Skeletal muscle cell (primary cell): ENCODE measurements at regions not wholly inside any gene's neighbourhood (a gene's known extent, or its start where the extent isn't known, plus 50 kb on each side); places are given as distances from the start of the nearest gene placed in this dataset.

Experiments
- DNase-seq: peaks from one replicate; pipeline ENCODE4 v3.0.0-alpha.2; 2010; ENCODE audit warnings: low read depth
- H3K4me3 ChIP-seq: 2 replicates; pipeline ENCODE4 v1.5.1; 2011; ENCODE audit warnings: low read depth, mild to moderate bottlenecking, control low read depth, low read length, moderate library complexity

- DNase-seq, result no peak
- H3K4me3 ChIP-seq, result no peak overlapping the region
Measured at GRCh38 chr20:60258255-60258863, 300.1 kb downstream of the CDH26 start.

GRCh38 chr20:60261333-60261732 lies 303.1 kb downstream of the CDH26 start:
- H3K4me3 ChIP-seq, result no peak overlapping the region
- no peak for DNase-seq

GRCh38 chr20:60262967-60263603 lies 304.9 kb downstream of the CDH26 start:
- no peak for DNase-seq

GRCh38 chr20:60263725-60264709 lies 305.8 kb downstream of the CDH26 start:
- DNase-seq, result no peak
- no peak overlapping the region for H3K4me3 ChIP-seq

More at GRCh38 chr20:60262967-60263603, 304.9 kb downstream of the CDH26 start:
- H3K4me3 ChIP-seq, result no peak overlapping the region

- H3K4me3 ChIP-seq, result no peak overlapping the region
- no peak for DNase-seq
Measured at GRCh38 chr20:60266177-60266823, 308.1 kb downstream of the CDH26 start.

- no peak overlapping the region for H3K4me3 ChIP-seq
Measured at GRCh38 chr20:60268491-60268890, 310.3 kb downstream of the CDH26 start.

GRCh38 chr20:60269573-60270162 lies 311.4 kb downstream of the CDH26 start:
- no peak for DNase-seq
- no peak overlapping the region for H3K4me3 ChIP-seq

More at GRCh38 chr20:60268491-60268890, 310.3 kb downstream of the CDH26 start:
- no peak for DNase-seq

GRCh38 chr20:60270341-60270740 lies 312.1 kb downstream of the CDH26 start:
- no peak overlapping the region for H3K4me3 ChIP-seq
- no peak for DNase-seq

- no peak for DNase-seq
- H3K4me3 ChIP-seq, result no peak overlapping the region
Measured at GRCh38 chr20:60271597-60271996, 313.4 kb downstream of the CDH26 start.

- DNase-seq, result no peak
- H3K4me3 ChIP-seq, result no peak overlapping the region
Measured at GRCh38 chr20:60272790-60273189, 314.6 kb downstream of the CDH26 start.

- DNase-seq, result no peak
- H3K4me3 ChIP-seq, result no peak overlapping the region
Measured at GRCh38 chr20:60274717-60275116, 316.5 kb downstream of the CDH26 start.

- DNase-seq, result no peak
- H3K4me3 ChIP-seq, result no peak overlapping the region
Measured at GRCh38 chr20:60281295-60281694, 323.1 kb downstream of the CDH26 start.

- H3K4me3 ChIP-seq, result no peak overlapping the region
- no peak for DNase-seq
Measured at GRCh38 chr20:60283281-60283680, 325.1 kb downstream of the CDH26 start.

GRCh38 chr20:60286764-60287163 lies 328.5 kb downstream of the CDH26 start:
- H3K4me3 ChIP-seq, result no peak overlapping the region
- no peak for DNase-seq

GRCh38 chr20:60288945-60289344 lies 330.7 kb downstream of the CDH26 start:
- H3K4me3 ChIP-seq, result no peak overlapping the region
- DNase-seq, result no peak

GRCh38 chr20:60292001-60292520 lies 333.8 kb downstream of the CDH26 start:
- H3K4me3 ChIP-seq, result no peak overlapping the region
- no peak for DNase-seq

- no peak for DNase-seq
- H3K4me3 ChIP-seq, result no peak overlapping the region
Measured at GRCh38 chr20:60294632-60295031, 336.4 kb downstream of the CDH26 start.

GRCh38 chr20:60295214-60295613 lies 337.0 kb downstream of the CDH26 start:
- no peak for DNase-seq
- H3K4me3 ChIP-seq, result no peak overlapping the region

- no peak for DNase-seq
- H3K4me3 ChIP-seq, result no peak overlapping the region
Measured at GRCh38 chr20:60297649-60298048, 339.4 kb downstream of the CDH26 start.
